SH-SY5Y (cell line): ENCODE measurements at regions not wholly inside any gene's neighbourhood (a gene's known extent, or its start where the extent isn't known, plus 50 kb on each side); places are given as distances from the start of the nearest gene placed in this dataset.

Source experiments
- GATA2 ChIP-seq: IDR thresholded peaks from 2 replicates; pipeline ENCODE4 v1.6.1; 2011; ENCODE audit warnings: mild to moderate bottlenecking, low read depth, low read length
- GATA3 ChIP-seq: IDR thresholded peaks from 2 replicates; pipeline ENCODE4 v1.6.1; 2011; ENCODE audit warnings: low read depth, mild to moderate bottlenecking, low read length, moderate library complexity

DNA sequence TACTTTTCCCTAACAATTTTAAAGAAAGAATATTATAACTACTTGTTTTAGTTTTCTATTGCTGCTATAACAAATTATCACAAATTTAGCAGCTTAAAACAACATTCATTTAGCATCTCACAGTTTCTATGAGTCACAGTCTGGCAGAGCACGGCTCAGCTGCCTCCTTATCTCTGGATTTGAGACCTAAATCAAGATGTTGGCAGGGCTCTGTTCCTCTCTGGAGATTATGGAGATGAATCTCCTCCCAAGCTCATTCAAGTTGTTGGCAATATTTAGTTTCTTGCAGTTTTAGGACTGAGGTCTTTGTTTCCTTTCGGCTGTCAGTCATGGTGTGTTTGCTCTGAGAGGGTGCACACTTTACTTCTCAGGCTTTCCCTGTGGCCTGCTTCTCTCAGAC lies 1065.8 kb upstream of the EYS start:
- TF ChIP-seq GATA2 = peak; percentile 66
- TF ChIP-seq GATA3 = 0 out of 2 replicates have a peak, but pooled peaks have one; percentile 32
